ENCODE measurements at regions not wholly inside any gene's neighbourhood (a gene's known extent, or its start where the extent isn't known, plus 50 kb on each side); places are given as distances from the start of the nearest gene placed in this dataset.
A peak's percentile ranks its signal among the peaks of the same experiment; 100 is the strongest.

- peak; percentile 80 for DNase-seq (ENCODE audit: low read depth)
- no peak for TF ChIP-seq CTCF (conservative IDR thresholded peaks at IDR 0.05; ENCODE audit: low read depth, low read length)
Measured at GRCh38 chr12:71214511-71215285, 56.9 kb upstream of the TSPAN8 start.

GRCh38 chr12:71208053-71208685 lies 50.4 kb upstream of the TSPAN8 start:
- no peak overlapping the region for H3K4me3 ChIP-seq (ENCODE audit: low read depth, low read length)
- TF ChIP-seq CTCF (conservative IDR thresholded peaks at IDR 0.05; ENCODE audit: low read depth, low read length), result no peak
- no peak for DNase-seq (ENCODE audit: low read depth)

More at GRCh38 chr12:71214511-71215285, 56.9 kb upstream of the TSPAN8 start:
- H3K4me3 ChIP-seq (ENCODE audit: low read depth, low read length), result no peak overlapping the region
